Caco-2 (cell line): ENCODE measurements at regions not wholly inside any gene's neighbourhood (a gene's known extent, or its start where the extent isn't known, plus 50 kb on each side); places are given as distances from the start of the nearest gene placed in this dataset.

Source experiments
- BruUV-seq: library from RNA; stranded (reverse); fragments of 400-500 nt; replicated peaks from 2 replicates; lab custom pipeline; 2021; lab: Mats Ljungman, UMichigan
- CTCF ChIA-PET: fragments of 300-600 bp; sonication (Branson Sonifier 250); formaldehyde crosslinking; loops from one replicate; lab custom pipeline; 2022; ENCODE audit warnings: antibody characterized with exemption; lab: Charles Lee
- POLR2A ChIA-PET: fragments of 300-600 bp; sonication (Branson Sonifier 250); formaldehyde crosslinking; loops from one replicate; lab custom pipeline; 2022; ENCODE audit warnings: antibody characterized with exemption; lab: Charles Lee
- DNase-seq, 2 experiments: peaks; one replicate each; pipeline versions ENCODE4 v3.0.0 to v3.0.0-alpha.2; 2020 to 2022
- H3K27me3 ChIP-seq: replicated peaks from 2 replicates; pipeline ENCODE4 v1.6.0; 2011; ENCODE audit warnings: low read length; ENCODE audit not compliant: control insufficient read depth, insufficient read depth
- H3K36me3 ChIP-seq: 2 replicates; pipeline ENCODE4 v1.5.1; 2011; ENCODE audit warnings: low read length; ENCODE audit not compliant: control insufficient read depth, insufficient read depth
- H3K4me1 ChIP-seq: fragments of 250-450 bp; sonication (Bioruptor Pico); 2 replicates; pipeline ENCODE4 v1.5.1; 2020; ENCODE audit warnings: mild to moderate bottlenecking
- H3K4me3 ChIP-seq: 2 replicates; pipeline ENCODE4 v1.5.1; 2011; ENCODE audit warnings: low read depth, mild to moderate bottlenecking, control low read depth, low read length
- H3K9me3 ChIP-seq: fragments of 250-450 bp; sonication (Bioruptor Pico); 2 replicates; pipeline ENCODE4 v1.5.1; 2020; ENCODE audit warnings: mild to moderate bottlenecking, moderate library complexity
- H3K27ac Mint-ChIP-seq: one replicate; pipeline ENCODE4 v1.8.0; 2022; ENCODE audit warnings: mixed read lengths; ENCODE audit not compliant: unreplicated experiment
- H3K27me3 Mint-ChIP-seq: one replicate; pipeline ENCODE4 v1.8.0; 2022; ENCODE audit warnings: mixed read lengths; ENCODE audit not compliant: insufficient read depth, unreplicated experiment
- H3K36me3 Mint-ChIP-seq: one replicate; pipeline ENCODE4 v1.8.0; 2022; ENCODE audit warnings: mild to moderate bottlenecking, mixed read lengths; ENCODE audit not compliant: insufficient read depth, unreplicated experiment
- H3K4me1 Mint-ChIP-seq: one replicate; pipeline ENCODE4 v1.8.0; 2022; ENCODE audit warnings: low read depth, mixed read lengths; ENCODE audit not compliant: unreplicated experiment
- H3K4me3 Mint-ChIP-seq: one replicate; pipeline ENCODE4 v1.8.0; 2022; ENCODE audit warnings: mild to moderate bottlenecking, moderate library complexity, mixed read lengths; ENCODE audit not compliant: unreplicated experiment
- H3K9me3 Mint-ChIP-seq: one replicate; pipeline ENCODE4 v1.8.0; 2022; ENCODE audit warnings: mixed read lengths; ENCODE audit not compliant: unreplicated experiment
- intact Hi-C: fragments of 100-400 bp; cut with micrococcal nuclease; formaldehyde crosslinking; loops from one replicate; pipeline ENCODE4 v1.10.0; 2022; ENCODE audit not compliant: unreplicated experiment
- TF ChIP-seq, protein P1 (sequence below), 2 experiments: fragments of 200-600 bp in 1 of 2; IDR thresholded peaks; 1 replicate in 1 of 2; 2 replicates in 1 of 2; pipeline versions ENCODE4 v1.5.1 to v1.8.0; 2011 to 2022; ENCODE audit warnings: antibody characterized with exemption in 1 of 2, control low read depth in 1 of 2, inconsistent platforms in 1 of 2, low read depth in 1 of 2, low read length in 1 of 2, mild to moderate bottlenecking in 1 of 2, moderate library complexity in 1 of 2; ENCODE audit not compliant: insufficient read depth in 1 of 2, severe bottlenecking in 1 of 2, unreplicated experiment in 1 of 2

DNA sequence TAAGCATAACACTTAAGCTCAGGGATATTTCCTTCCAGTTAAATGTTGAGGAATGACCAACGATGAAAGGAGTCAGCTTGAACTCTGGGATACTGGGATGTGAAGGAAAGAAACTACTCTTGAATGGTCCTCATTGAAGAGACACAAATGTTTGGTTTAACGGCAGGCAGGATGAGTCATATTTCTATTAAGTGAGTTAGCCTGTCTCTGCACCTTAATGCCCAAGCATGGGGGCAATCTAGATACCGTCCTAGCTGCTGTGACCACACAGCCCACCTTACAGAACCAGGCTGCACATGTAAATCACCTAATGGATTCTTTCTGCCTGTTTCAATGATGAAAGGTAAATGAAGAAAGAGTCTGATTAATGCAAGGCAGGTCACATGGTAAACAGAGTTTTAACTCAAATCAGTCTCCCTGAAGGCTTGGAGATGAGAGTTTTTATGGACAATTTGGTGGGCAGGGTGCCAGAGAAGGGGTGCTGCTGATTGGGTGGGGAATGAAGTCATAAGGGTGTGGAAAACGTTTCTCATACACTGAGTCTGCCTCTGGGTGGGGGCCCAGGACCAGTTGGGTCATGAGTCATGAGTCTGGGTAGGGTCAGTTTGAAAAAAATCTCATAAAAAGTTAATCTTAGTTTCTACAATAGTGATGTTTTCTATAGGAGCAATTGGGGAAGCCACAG is 144.6 kb upstream of the MMADHC start:
- Mint-ChIP-seq H3K4me3 (no peak overlapping the region), H3K27me3 (no peaks in the 10 kb centered on the region), H3K9me3 (no peaks in the 10 kb centered on the region), H3K27ac (no peak overlapping the region), H3K36me3 (no peaks in the 10 kb centered on the region), H3K4me1 (peaks cover 13% of the 10 kb centered on the region)
- DNase-seq: no peak
- Histone ChIP-seq H3K36me3 (no peaks in the 10 kb centered on the region), H3K27me3 (no peaks in the 10 kb centered on the region), H3K4me3 (no peak overlapping the region), H3K9me3 (peaks cover 2% of the 10 kb centered on the region; the same call in 1 of the 2 replicates), H3K4me1 (peaks cover 36% of the 10 kb centered on the region)
- CTCF ChIA-PET: no interaction called here
- no TSS peak for BruUV-seq
- intact Hi-C loops: loop anchor here (5.0 kb wide), 2 partner anchors 255 to 755 kb away; partner anchors contain the start of gene RND3
- TF ChIP-seq, protein P1, sequence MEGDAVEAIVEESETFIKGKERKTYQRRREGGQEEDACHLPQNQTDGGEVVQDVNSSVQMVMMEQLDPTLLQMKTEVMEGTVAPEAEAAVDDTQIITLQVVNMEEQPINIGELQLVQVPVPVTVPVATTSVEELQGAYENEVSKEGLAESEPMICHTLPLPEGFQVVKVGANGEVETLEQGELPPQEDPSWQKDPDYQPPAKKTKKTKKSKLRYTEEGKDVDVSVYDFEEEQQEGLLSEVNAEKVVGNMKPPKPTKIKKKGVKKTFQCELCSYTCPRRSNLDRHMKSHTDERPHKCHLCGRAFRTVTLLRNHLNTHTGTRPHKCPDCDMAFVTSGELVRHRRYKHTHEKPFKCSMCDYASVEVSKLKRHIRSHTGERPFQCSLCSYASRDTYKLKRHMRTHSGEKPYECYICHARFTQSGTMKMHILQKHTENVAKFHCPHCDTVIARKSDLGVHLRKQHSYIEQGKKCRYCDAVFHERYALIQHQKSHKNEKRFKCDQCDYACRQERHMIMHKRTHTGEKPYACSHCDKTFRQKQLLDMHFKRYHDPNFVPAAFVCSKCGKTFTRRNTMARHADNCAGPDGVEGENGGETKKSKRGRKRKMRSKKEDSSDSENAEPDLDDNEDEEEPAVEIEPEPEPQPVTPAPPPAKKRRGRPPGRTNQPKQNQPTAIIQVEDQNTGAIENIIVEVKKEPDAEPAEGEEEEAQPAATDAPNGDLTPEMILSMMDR (IDR thresholded peaks at IDR 0.05; ENCODE audit: insufficient read depth in 1 of 2, low read depth in 1 of 2, low read length in 1 of 2, severe bottlenecking in 1 of 2, unreplicated experiment in 1 of 2): no peak
- POLR2A ChIA-PET: no interaction called here

- Mint-ChIP-seq H3K27me3 (no peaks in the 10 kb centered on the region), H3K36me3 (no peaks in the 10 kb centered on the region), H3K9me3 (no peaks in the 10 kb centered on the region), H3K27ac (no peak overlapping the region), H3K4me1 (peaks cover 13% of the 10 kb centered on the region), H3K4me3 (no peak overlapping the region)
- TF ChIP-seq, protein P1 (IDR thresholded peaks at IDR 0.05; ENCODE audit: insufficient read depth in 1 of 2, low read depth in 1 of 2, low read length in 1 of 2, severe bottlenecking in 1 of 2, unreplicated experiment in 1 of 2): no peak
- H3K27me3 ChIP-seq: no peaks in the 10 kb centered on the region
- no TSS peak for BruUV-seq
- H3K4me3 ChIP-seq: no peak overlapping the region
- no peak for DNase-seq
- POLR2A ChIA-PET: no interaction called here
- H3K9me3 ChIP-seq: peaks cover 2% of the 10 kb centered on the region; the same call in 1 of the 2 replicates
- H3K4me1 ChIP-seq: peaks cover 36% of the 10 kb centered on the region
- no peaks in the 10 kb centered on the region for H3K36me3 ChIP-seq
- CTCF ChIA-PET: no interaction called here
- intact Hi-C loops: loop anchor here (5.0 kb wide), 2 partner anchors 256 to 756 kb away; partner anchors contain the start of gene RND3
Observed at GRCh38 chr2:149731079-149731478, 143.5 kb upstream of the MMADHC start.

- no TSS peak for BruUV-seq
- DNase-seq: no peak
- intact Hi-C loops: no loop called here
- Mint-ChIP-seq H3K36me3 (no peaks in the 10 kb centered on the region), H3K4me3 (no peak overlapping the region), H3K27ac (no peak overlapping the region), H3K9me3 (no peaks in the 10 kb centered on the region), H3K4me1 (peaks cover 18% of the 10 kb centered on the region), H3K27me3 (no peaks in the 10 kb centered on the region)
- no peaks in the 10 kb centered on the region for H3K27me3 ChIP-seq
- ChIA-PET POLR2A (no interaction called here), CTCF (no interaction called here)
- no peak overlapping the region for H3K4me3 ChIP-seq
- peaks cover 37% of the 10 kb centered on the region for H3K4me1 ChIP-seq
- H3K36me3 ChIP-seq: no peaks in the 10 kb centered on the region
- TF ChIP-seq, protein P1 (IDR thresholded peaks at IDR 0.05; ENCODE audit: insufficient read depth in 1 of 2, low read depth in 1 of 2, low read length in 1 of 2, severe bottlenecking in 1 of 2, unreplicated experiment in 1 of 2): no peak
- peaks cover 2% of the 10 kb centered on the region; the same call in 1 of the 2 replicates for H3K9me3 ChIP-seq
Observed at GRCh38 chr2:149729586-149729985, 142.0 kb upstream of the MMADHC start.
